Stimulated activated CD4-positive, alpha-beta T cell treated with anti-CD3 and anti-CD28 coated beads, TNF-alpha, amount 100 ng/mL, for 1 hour (primary cell): ENCODE measurements at regions not wholly inside any gene's neighbourhood (a gene's known extent, or its start where the extent isn't known, plus 50 kb on each side); places are given as distances from the start of the nearest gene placed in this dataset.

Source experiments
- DNase-seq, 3 donors: peaks; one replicate each; pipeline ENCODE4 v3.0.0-alpha.2; 2020; ENCODE audit warnings: low read depth in 3 of 3, low spot score in 1 of 3

GRCh38 chr5:118778941-118779340 is 209.4 kb downstream of the DTWD2 start:
- DNase-seq: no peak

- no peak for DNase-seq
Observed at GRCh38 chr5:118777189-118777736, 211.1 kb downstream of the DTWD2 start.

- DNase-seq: no peak
Observed at GRCh38 chr5:118776755-118777154, 211.6 kb downstream of the DTWD2 start.

GRCh38 chr5:118775790-118776499 is 212.4 kb downstream of the DTWD2 start:
- DNase-seq: no peak

- no peak for DNase-seq
Observed at GRCh38 chr5:118768607-118769175, 219.7 kb downstream of the DTWD2 start.

GRCh38 chr5:118762291-118762690 is 226.1 kb downstream of the DTWD2 start:
- no peak for DNase-seq

- DNase-seq: no peak
Observed at GRCh38 chr5:118761814-118762213, 226.5 kb downstream of the DTWD2 start.

GRCh38 chr5:118752969-118753368 is 235.4 kb downstream of the DTWD2 start:
- no peak for DNase-seq

GRCh38 chr5:118736396-118736795 is 252.0 kb downstream of the DTWD2 start:
- DNase-seq: no peak

- DNase-seq: no peak
Observed at GRCh38 chr5:118733394-118733793, 255.0 kb downstream of the DTWD2 start.

GRCh38 chr5:118728191-118728590 is 260.2 kb downstream of the DTWD2 start:
- DNase-seq: no peak

GRCh38 chr5:118726891-118727290 is 261.5 kb downstream of the DTWD2 start:
- no peak for DNase-seq

GRCh38 chr5:118723021-118723338 is 265.4 kb downstream of the DTWD2 start:
- no peak for DNase-seq

GRCh38 chr5:118722122-118723020 is 266.0 kb downstream of the DTWD2 start:
- DNase-seq: no peak

- no peak for DNase-seq
Observed at GRCh38 chr5:118711727-118712126, 276.6 kb downstream of the DTWD2 start.

GRCh38 chr5:118705959-118706667 is 282.2 kb downstream of the DTWD2 start:
- DNase-seq: no peak

GRCh38 chr5:118703241-118703640 is 285.1 kb downstream of the DTWD2 start:
- no peak for DNase-seq

- DNase-seq: no peak
Observed at GRCh38 chr5:118701791-118702190, 286.6 kb downstream of the DTWD2 start.

- DNase-seq: no peak
Observed at GRCh38 chr5:118700510-118700909, 287.8 kb downstream of the DTWD2 start.

- no peak for DNase-seq
Observed at GRCh38 chr5:118698774-118699173, 289.6 kb downstream of the DTWD2 start.

GRCh38 chr5:118696076-118696475 is 292.3 kb downstream of the DTWD2 start:
- no peak for DNase-seq
